ENCODE measurements at regions not wholly inside any gene's neighbourhood (a gene's known extent, or its start where the extent isn't known, plus 50 kb on each side); places are given as distances from the start of the nearest gene placed in this dataset.

DNA sequence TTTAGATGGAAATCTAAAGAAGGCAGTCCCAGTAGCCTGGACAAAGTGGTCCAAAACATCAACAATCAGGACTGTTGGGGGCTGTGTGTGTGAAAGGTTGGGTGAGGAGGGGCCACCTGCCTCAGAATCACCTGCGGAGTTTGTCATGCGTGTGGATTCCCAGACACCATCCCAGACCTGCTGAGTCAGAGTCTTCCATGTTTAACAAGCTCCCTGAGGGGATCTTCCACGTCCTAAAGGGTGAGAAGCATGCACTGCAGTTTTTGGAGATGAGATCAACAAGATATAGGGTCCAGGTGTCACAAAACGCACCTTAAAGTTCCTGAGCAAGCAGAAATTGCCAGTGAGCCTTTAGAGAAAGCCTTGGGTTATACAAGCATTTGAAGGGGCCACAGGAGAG lies 207.0 kb upstream of the FAM9B start:
- no peaks in the 10 kb centered on the region for H3K27me3 ChIP-seq
- intact Hi-C loops (cut with DNase I; ENCODE audit: low total_unique reads): no loop called here
- H3K27ac ChIP-seq: no peak overlapping the region
- 66 to 80% methylated on average over 4 of the region's 4 CpGs for WGBS, 2 donors
- no peaks in the 10 kb centered on the region for H3K36me3 ChIP-seq (ENCODE audit: low read depth, missing control alignments)
- no peaks in the 10 kb centered on the region for H3K4me1 ChIP-seq
- H3K9me3 ChIP-seq: no peaks in the 10 kb centered on the region
- no peak overlapping the region for H3K4me3 ChIP-seq
- TF ChIP-seq POLR2A (IDR thresholded peaks at IDR 0.05): no peak
- TF ChIP-seq, protein P1, sequence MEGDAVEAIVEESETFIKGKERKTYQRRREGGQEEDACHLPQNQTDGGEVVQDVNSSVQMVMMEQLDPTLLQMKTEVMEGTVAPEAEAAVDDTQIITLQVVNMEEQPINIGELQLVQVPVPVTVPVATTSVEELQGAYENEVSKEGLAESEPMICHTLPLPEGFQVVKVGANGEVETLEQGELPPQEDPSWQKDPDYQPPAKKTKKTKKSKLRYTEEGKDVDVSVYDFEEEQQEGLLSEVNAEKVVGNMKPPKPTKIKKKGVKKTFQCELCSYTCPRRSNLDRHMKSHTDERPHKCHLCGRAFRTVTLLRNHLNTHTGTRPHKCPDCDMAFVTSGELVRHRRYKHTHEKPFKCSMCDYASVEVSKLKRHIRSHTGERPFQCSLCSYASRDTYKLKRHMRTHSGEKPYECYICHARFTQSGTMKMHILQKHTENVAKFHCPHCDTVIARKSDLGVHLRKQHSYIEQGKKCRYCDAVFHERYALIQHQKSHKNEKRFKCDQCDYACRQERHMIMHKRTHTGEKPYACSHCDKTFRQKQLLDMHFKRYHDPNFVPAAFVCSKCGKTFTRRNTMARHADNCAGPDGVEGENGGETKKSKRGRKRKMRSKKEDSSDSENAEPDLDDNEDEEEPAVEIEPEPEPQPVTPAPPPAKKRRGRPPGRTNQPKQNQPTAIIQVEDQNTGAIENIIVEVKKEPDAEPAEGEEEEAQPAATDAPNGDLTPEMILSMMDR (IDR thresholded peaks at IDR 0.05): no peak
- no peak for DNase-seq

DNA sequence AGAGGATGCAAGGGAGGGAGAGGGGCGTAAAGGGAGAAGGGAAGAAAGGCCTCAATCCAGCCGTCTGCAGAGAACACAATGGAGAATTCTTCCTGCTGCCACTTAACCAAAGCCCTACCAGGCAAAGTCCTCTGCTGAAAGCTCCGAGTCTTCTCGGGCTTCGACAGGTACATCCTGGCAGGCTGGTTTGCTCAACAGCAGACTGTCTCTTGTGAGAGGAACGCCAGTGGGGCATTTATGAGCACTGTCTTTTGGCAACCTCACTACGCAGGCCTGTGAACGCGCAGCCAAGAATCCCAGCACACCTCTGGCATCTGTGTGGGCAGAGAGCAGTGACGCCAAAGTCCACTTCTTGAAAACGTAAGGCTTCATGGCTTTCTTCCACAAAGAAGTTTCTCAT lies 207.5 kb upstream of the FAM9B start:
- TF ChIP-seq POLR2A (IDR thresholded peaks at IDR 0.05): no peak
- TF ChIP-seq, protein P1 (IDR thresholded peaks at IDR 0.05): no peak
- Histone ChIP-seq H3K27me3 (no peaks in the 10 kb centered on the region), H3K4me3 (no peak overlapping the region), H3K36me3 (ENCODE audit: low read depth, missing control alignments) (no peaks in the 10 kb centered on the region), H3K27ac (no peak overlapping the region), H3K4me1 (no peaks in the 10 kb centered on the region), H3K9me3 (no peaks in the 10 kb centered on the region)
- DNase-seq: no peak
- intact Hi-C loops (cut with DNase I; ENCODE audit: low total_unique reads): no loop called here
- WGBS, 2 donors: 85 to 93% methylated on average over 4 to 8 of the region's 11 CpGs

DNA sequence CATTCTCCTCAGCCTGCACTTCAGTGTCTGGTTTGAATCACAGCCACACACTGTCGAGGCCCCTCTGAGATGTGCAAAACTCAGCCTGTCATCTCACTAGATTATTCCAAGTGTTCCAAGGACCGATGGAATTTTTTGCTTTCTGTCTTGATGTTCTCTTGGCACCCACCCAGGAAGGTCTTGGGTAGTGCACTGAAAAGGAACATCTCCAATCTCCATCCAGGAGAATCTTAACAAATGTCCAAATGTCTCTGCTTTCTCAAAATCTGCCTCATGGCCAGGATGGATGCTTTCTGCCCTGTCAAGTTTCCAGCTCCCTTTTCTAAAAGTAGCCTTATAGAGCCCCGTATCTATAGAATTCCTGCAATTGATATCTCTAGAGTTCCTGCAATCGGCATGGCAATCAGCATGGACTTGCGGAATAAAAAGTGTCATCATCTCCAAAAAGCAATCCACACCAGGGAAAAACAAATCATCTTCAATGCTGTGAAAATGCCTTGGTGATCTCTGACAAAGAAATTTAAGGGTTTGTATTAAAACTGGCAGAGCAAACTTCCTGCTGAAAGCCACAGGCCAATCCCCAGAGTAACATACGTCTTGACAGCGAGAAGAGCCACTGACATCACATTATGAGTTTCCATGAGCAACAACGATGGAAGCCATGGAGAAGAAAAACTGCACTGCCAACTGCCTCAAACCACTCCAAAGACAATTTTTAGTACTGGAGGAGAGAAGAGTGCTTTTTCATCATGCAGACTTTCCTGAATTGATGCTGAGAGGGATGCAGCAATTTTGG lies 215.3 kb upstream of the FAM9B start:
- 70% methylated on average over 7 to 8 of the region's 8 CpGs for WGBS, 2 donors
- H3K36me3 ChIP-seq (ENCODE audit: low read depth, missing control alignments): no peaks in the 10 kb centered on the region
- H3K9me3 ChIP-seq: no peaks in the 10 kb centered on the region
- no peaks in the 10 kb centered on the region for H3K4me1 ChIP-seq
- no peaks in the 10 kb centered on the region for H3K27me3 ChIP-seq
- intact Hi-C loops (cut with DNase I; ENCODE audit: low total_unique reads): no loop called here
- no peak for TF ChIP-seq POLR2A (IDR thresholded peaks at IDR 0.05)
- TF ChIP-seq, protein P1 (IDR thresholded peaks at IDR 0.05): no peak
- no peak overlapping the region for H3K4me3 ChIP-seq
- no peak overlapping the region for H3K27ac ChIP-seq
- no peak for DNase-seq

DNA sequence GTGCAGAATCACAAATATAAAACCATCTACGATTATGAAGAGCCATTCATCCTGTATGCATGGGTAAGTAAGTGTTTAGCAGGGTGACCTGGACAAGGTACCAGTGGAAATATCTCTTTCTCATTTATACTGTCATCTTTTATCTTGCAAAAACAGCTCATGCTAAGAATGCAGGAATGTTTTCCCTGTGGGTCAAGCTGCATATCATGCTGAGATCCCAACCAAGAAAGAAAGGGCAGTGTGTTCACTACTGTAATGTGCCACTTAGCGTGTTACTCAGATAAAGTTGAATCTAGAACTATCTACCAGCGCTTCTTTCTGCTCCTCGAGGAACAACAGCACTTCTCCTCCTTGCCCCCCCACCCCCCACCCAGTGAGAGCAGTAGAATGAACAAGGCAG lies 212.7 kb upstream of the TBL1X start:
- Histone ChIP-seq H3K27ac (no peak overlapping the region), H3K36me3 (ENCODE audit: low read depth, missing control alignments) (no peaks in the 10 kb centered on the region), H3K4me3 (no peak overlapping the region), H3K9me3 (no peaks in the 10 kb centered on the region), H3K27me3 (no peaks in the 10 kb centered on the region), H3K4me1 (no peaks in the 10 kb centered on the region)
- TF ChIP-seq, protein P1 (IDR thresholded peaks at IDR 0.05): no peak
- no peak for TF ChIP-seq POLR2A (IDR thresholded peaks at IDR 0.05)
- intact Hi-C loops (cut with DNase I; ENCODE audit: low total_unique reads): no loop called here
- 68% methylated on average over 4 of the region's 4 CpGs for WGBS, 2 donors
- no peak for DNase-seq

DNA sequence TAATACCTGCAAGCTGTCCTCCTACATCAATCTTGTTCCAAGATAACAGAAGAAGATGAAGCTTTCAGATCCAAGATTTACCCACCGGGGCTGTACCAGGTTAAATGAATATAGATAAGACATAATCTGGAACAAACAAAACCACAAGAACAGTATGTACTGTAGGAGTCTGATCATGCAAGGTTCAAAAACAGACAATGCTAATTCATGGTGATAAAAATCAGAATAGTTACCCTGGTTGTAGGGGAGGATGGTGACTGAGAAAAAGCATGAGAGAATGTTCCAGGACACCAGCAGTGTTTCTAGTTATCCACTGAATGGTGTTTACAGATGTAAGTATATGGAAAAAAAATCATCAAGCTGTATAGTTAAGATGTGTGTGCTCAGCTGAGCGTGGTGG lies 211.6 kb upstream of the TBL1X start:
- H3K4me3 ChIP-seq: no peak overlapping the region
- no peaks in the 10 kb centered on the region for H3K9me3 ChIP-seq
- intact Hi-C loops (cut with DNase I; ENCODE audit: low total_unique reads): no loop called here
- no peaks in the 10 kb centered on the region for H3K27me3 ChIP-seq
- no peak overlapping the region for H3K27ac ChIP-seq
- no peak for DNase-seq
- H3K4me1 ChIP-seq: no peaks in the 10 kb centered on the region
- WGBS, 2 donors: 49 to 79% methylated on average over 2 of the region's 2 CpGs
- TF ChIP-seq, protein P1 (IDR thresholded peaks at IDR 0.05): no peak
- no peak for TF ChIP-seq POLR2A (IDR thresholded peaks at IDR 0.05)
- no peaks in the 10 kb centered on the region for H3K36me3 ChIP-seq (ENCODE audit: low read depth, missing control alignments)
